ENCODE measurements at regions not wholly inside any gene's neighbourhood (a gene's known extent, or its start where the extent isn't known, plus 50 kb on each side); places are given as distances from the start of the nearest gene placed in this dataset.
"Not testable (repeated sequence)": the region's sequence is repeated elsewhere in the genome, so short reads cannot be mapped to it uniquely, and the experiment has no call there.

DNA sequence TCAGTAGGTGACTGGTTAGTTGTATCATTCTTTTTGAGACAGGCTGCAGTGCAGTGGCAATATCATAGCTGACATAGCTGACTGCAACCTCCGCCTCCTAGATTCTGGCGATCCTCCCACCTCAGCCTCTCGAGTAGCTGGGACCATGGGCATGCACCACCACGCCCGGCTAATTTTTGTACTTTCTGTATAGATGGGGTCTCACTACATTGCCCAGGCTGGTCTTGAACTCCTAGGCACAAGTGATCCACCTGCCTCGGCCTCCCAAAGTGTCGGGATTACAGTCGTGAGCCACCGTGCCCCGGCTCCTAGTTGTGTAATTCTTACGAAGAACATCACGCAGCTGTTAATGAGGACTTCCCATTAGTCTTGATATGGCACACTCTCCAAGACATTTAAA is 123.4 kb upstream of the VKORC1L1 start:
- no peak for DNase-seq

DNA sequence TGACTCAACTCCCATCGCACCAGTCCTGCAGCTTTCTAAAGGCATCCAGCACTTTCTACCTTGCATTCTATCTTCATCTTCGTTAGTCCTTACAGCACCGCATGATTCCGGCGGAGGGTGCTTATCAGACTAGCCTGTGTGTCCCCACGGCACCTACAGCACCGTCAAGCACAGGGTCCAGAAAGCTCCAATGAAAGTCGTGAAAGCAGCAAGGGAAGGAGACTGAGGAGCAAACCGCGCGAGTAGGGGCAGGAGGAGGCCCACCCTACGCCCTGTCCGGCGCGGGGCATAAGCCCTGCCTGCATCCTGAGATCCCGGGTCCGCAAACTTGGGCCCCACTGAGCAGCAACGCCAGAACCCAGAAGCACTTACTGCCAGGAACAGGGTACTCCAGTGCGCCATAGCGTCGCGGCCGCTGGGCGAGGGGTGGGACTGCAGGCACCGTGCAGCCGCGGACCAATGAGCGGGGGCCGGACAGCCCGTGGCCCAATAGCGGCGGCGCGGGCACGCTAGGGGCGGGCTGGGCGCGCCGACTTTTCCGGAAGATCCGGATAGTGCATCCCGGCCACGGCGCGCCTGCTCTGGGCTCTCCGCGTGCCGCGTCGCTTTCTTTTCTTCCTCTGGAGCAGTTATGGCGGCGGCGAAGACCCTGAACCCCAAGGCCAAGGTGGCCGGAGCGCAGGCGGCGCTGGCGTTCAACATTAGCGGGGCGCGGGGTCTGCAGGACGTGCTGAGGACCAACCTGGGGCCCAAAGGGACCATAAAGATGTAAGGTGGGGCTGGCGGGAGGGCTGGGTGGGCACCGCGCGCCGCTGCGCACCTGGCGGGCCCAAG is 122.1 kb upstream of the VKORC1L1 start:
- DNase-seq: peak; percentile 94 to 98 (median 96)

DNA sequence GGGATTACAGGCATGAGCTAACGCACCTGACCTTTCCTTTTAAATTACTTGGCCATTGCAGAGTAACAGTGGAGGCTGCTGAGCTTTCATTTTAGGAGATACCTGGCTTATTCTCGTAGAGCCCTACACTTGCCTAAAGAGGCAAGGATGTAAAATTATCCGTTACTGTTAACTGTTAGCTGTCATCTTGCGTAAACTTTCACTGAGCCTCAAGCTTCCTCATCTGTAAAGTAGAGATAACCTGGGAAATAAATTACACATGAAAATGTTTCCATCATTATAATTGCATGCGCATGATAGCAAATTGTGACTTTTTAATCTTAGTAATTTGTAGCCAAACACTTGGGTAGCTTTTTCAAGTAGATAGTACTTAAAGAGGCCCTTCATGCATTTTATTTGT is 118.8 kb upstream of the VKORC1L1 start:
- DNase-seq: not testable (repeated sequence)

DNA sequence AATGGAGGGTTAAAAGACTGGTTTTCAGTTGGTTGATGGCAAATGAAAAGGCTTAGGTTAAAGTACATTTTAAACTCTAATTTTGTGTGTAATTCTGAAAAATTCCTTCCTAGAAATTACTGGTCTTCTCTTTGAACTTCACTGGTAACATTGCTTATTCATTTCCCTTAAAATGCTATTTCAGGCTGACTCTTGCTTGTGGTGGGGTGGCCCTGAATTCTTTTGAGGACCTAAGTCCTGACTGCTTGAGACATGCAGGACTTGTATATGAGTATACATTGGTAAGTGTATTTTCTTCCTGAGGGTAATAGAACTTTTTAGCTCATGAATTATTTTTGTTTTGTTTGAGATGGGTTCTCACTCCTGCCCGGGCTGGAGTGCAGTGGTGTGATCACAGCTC is 113.9 kb upstream of the VKORC1L1 start:
- DNase-seq: not testable (repeated sequence)

DNA sequence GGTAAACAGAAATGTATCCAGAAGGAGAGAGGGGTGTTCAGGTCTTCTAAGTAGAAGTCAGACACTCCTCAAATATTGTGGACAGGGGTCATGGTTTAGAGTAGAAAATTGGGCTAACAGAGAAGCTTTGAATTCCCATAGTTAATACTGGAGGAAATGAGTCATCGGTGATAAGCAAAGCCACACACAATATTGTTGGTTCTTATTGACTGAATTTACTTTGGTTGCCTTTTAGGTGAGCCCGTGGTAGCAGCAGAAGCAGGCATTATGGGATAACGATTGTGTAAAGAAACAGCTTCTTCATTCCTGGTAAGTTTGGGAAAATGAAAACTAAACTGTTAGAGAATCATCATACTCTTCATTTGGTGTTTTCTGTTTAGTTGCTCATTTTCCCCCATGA is 110.2 kb upstream of the VKORC1L1 start:
- DNase-seq: not testable (repeated sequence)

DNA sequence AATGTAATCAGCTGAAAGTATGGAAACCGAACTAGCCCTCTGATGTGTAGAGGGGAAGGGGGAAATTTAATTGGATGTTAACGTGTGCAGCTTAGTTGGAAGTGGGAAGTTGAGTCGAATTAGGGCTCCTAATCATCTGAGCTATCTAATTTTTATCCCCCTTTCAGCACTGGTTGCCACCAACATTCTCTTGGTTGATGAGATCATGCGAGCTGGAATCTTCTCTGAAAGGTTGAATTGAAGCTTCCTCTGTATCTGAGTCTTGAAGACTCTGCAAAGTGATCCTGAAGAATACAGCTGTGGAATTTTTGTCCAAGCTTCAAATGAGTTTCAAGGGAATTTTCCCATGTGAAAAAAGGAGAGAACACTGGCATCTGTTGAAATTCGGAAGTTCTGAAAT is 109.8 kb upstream of the VKORC1L1 start:
- not testable (repeated sequence) for DNase-seq

DNA sequence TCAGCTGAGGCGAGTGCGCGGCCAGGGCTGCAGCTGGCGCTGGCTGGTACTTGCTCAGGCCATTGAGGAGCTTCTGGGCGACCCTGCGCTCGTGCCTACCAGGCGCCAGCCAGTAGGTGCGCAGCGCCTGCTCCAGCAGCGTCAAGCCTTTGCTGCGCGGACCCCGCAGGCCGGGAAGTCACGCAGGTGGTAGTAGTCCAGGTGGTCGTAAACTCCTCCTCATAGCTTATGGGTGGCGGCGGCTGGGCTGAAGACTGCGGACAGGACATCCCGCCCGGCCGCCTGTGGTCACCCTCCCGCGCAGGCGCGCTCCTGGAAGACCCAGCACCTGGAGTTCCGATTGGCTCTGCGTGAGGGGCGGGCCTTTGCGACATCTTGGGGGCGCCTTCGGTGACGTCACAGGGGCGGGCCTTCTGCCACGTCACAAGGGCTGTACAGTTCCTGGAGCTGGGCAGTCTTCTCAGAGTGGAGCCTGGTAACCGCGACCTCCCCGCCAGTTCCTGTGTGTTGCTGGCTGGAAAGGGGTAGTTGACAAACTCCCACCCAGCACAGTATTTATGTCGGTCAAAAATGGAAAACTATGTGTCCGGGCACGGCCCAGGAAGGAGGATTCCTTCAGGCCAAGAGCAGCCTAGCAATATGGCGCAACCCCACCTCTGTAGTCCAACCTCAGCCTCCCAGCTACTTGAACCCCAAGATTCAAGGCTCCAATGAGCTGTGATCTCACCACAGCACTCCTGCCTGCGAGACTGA is 102.2 kb upstream of the VKORC1L1 start:
- DNase-seq: peak; percentile 94 to 95 (median 94)

DNA sequence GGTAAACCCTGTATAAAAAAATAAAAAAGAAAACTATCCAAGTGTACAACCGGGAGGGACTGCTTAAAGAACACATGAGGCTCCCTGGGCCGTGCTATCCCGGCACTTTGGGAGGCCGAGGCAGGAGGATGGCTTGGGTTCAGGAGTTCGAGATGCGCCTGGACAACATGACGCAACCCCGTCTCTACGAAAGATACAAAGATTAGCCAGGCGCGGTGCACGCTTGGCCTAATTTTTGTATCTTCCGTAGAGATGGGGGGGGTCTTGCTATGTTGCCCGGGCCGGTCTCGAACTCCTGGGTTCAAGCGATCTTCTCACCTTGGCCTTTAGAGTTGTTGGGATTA is 101.7 kb upstream of the VKORC1L1 start:
- DNase-seq: not testable (repeated sequence)

DNA sequence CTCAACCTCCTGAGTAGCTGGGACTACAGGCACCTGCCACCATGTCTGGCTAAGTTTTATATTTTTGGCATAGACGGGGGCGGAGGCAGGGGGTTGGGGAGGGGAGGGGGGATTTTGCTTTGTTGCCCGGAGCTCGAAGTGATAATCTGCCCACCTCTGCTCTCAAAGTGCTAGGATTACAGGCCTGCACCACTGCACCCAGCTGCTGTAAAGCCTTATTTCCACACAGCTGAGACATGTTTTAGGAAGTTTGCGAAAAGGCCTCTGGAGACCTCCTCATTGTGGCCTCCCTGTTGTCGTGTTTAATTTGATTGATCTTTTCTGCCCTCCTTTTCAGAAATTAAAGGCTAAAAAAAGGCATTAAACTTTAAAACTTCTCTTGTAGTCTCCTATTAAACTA is 96.2 kb upstream of the VKORC1L1 start:
- not testable (repeated sequence) for DNase-seq

DNA sequence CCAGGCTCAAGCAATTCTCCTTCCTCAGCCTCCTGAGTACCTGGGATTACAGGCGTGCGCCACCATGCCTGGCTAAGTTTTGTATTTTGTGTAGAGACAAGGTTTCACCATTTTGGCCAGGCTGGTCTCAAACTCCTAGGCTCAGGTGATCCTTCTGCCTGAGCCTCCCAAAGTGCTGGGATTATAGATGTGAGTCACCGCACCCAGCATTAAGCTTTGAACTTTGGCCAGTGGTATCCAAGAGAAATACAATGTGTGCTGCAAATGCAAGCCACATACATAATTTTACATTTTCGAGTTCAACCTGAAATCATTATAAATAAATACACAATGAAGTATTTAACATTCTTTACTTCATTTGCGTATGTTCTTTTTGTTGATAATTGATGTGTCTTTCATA is 82.9 kb upstream of the VKORC1L1 start:
- DNase-seq: not testable (repeated sequence)

DNA sequence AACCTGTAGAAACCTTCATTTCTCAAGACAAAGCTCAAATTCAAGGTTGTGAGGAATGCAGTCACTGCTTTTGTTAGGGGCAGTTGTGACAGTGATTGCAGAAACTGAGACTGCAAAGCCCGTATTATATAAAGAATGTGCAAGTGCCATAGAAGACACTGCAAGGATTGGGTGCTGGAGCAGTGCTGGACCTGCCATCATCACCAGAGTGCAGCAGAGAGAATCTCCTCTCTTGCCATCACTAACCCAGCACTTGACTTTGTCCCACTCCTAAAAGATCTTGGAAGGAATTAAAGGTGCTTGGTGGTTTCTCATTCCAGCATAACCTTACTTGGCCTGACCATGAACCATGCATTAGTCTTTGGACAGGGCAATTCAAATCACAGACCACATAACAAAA is 81.1 kb upstream of the VKORC1L1 start:
- DNase-seq: not testable (repeated sequence)

DNA sequence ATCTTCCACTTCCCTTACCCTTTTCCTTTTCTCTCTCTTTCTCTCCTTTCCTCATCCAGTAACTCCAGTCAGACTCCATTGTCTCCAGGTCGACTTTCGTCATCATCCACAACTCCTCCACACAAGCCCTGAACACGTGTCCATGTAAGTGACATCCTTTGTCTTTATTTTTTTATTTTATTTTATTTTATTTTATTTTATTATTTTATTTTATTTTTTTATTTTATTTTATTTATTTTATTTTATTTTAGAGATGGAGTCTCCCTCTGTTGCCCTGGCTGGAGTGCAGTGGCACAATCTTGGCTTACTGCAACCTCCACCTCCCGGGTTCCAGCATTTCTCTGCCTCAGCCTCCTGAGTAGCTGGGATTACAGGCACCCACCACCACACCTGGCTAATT is 80.1 kb upstream of the VKORC1L1 start:
- not testable (repeated sequence) for DNase-seq

DNA sequence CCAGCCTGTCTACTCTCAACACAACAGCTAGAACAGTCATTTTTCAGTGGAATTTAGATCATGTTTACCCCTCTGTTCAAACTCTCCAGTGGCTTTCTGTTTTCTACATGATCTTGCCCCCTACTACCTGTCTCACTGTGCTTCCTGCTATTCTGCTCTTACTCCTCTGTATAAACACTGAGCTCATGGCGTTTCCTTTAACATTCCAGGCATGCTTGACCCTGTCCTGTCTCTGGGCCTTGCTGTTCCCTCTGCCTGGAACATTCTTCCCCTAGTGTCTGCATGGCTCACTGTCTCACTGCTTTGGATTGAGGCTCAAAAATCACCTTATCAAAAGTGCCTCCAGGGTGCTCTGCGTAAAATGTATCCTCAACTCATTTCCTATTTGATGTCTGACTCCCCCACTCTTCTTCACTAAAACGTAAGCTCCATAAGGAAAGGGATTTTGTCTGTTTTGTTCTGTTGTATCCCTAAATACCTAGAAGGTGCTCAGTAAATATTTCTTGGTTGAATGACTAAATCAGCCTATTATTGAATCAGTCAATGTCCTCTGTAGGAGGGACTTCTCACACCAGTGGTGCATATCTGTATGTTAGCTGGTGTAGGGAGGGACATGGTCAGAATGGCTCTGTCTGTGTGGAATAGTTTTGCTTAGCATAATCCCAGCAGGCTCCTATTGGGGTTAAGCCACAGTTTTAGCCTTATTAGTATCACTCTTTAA is 78.0 kb upstream of the VKORC1L1 start:
- DNase-seq: not testable (repeated sequence)

DNA sequence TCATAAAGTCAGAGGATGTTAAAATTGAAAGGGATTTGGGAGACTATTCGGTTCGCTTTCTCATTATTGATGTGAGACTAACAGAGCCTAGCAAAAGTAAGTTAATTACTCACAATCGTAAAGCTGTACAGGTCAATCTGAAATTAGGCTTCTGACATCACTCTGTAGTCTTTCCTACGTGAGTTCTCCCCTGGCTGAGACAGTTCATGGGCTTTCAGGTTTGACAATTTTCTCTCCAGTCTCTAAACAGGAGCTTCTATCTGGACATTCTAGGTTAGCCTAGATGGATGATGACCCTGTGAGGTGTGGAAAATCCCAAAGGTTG is 77.5 kb upstream of the VKORC1L1 start:
- not testable (repeated sequence) for DNase-seq

DNA sequence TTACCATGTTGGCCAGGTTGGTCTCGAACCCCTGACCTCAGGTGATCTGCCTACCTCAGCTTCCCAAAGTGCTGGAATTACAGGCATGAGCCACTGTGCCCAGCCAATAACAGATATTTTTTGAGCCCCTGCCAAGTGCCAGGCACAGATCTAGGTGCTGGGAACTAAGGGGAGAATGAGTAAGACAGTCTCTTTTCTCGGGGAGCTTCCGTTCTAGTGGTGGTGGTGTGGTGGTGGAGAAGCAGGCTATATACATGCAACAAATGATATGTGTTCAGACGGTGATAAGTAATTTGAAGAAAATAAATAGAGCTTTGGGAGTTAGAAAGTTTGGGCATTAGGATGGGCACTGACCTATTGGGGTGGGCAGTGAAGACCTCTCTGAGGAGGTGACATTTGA is 76.7 kb upstream of the VKORC1L1 start:
- DNase-seq: no peak

DNA sequence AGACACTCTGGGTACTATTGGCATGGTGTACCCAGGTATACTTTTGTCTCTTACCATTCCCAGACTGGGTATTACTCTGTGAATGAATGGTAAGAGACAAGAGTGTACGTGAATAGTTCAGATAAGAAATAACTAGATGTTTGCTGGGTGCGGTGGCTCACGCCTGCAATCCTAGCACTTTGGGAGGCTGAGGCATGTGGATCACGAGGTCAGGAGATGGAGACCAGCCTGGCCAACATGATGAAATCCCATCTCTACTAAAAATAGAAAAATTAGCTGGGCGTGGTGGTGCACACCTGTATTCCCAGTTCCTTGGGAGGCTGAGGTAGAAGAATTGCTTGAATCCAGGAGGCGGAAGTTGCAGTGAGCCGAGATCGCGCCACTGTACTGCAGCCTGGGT is 75.8 kb upstream of the VKORC1L1 start:
- not testable (repeated sequence) for DNase-seq

DNA sequence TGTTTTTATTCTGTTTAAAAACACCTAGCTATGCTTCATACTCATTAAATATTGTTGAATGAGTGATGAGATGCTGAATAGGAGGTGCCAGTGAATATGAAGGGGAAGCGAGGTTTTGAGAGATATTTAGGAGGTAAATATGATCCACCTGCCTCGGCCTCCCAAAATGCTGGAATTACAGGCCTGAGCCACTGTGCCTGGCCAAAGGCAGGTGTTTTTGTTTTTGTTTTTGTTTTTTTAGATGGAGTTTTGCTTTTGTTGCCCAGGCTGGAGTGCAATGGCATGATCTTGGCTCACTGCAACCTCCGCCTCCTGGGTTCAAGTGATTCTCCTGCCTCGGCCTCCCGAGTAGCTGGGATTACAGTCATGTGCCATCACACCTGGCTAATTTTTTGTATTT is 75.3 kb upstream of the VKORC1L1 start:
- DNase-seq: not testable (repeated sequence)

DNA sequence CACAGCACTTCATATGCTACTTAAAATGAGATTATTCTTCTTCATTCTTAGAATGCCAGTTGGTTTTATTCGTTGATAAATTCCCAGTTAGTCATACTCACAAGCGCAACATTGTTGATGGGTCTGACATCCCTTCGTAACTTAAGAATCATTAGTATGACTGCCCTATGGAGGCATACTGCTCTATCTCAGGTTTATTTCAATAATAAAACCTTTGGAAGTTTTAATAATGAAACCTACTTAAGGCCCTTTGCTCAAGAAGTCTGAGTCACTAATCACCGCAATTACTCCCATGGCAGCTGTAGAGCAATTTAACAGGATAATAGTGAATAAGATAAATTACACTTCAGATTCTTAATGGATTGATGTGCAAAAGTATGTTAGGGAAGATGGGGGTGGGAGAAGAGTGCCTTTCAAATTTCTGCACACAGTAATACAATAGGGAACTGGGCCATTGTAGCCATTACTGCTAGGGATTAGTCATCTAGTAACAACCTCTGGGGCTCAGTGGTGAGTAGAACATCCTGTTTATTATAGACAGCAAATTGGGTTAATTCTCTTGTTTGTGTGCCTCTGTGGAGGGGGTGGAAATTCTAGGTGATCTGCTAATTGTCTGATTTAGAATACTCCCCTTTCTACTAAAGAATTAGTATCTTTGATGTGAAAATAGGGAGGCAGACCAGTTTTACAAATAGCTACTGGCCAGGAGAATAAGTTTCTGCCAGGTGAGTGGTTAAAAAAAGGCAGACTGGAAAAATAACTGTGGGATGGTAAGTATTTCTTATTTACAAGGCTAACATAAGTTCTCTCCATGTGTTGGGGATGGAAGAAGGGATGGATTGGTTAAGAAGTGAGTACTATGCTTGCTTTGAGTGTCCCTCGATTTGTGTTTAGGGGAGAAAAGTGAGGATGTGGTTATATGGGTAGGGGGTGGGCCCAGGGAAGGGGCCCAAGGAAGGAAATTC is 74.5 kb upstream of the VKORC1L1 start:
- DNase-seq: peak; percentile 20 to 28 (median 26)

DNA sequence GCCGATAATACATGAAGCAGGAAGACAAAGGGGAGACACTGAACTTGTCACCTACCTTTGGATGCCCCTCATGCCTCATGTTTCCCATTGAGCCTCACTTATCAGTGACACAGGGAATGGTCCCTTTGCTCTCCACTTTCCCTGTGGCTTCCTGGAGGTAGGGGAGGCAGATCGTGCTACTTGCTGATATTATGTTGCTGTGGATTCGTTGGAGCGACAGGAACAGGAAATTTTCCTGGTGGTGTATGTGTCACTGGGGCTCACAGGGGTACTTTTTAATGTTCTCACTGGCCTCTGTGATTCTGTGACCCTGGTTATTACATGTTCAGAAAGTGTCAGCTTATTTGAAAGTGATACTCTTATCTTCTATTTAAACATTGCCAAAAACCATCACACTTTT is 72.7 kb upstream of the VKORC1L1 start:
- DNase-seq: not testable (repeated sequence)

DNA sequence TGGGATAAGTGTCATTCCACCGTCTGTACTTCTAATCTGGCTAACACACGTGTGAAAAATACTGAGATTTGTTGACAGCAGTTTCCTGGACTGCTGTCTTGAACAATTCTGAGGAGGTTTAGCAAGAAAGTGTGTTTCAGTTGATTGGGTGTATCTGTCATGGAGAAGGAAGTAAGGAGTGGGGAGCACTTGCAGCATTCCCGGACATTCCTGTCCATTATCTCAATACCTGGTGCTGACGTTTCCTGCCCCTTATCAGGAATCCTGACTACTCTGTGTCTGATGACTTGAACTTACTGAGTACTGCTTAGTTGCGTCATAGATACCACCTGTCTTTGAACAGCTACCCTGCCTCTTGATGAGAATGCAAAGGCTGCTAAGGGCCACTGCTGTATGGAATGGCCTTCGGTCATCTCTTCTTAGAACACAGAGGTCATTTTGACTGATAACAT is 72.0 kb upstream of the VKORC1L1 start:
- DNase-seq: no peak

DNA sequence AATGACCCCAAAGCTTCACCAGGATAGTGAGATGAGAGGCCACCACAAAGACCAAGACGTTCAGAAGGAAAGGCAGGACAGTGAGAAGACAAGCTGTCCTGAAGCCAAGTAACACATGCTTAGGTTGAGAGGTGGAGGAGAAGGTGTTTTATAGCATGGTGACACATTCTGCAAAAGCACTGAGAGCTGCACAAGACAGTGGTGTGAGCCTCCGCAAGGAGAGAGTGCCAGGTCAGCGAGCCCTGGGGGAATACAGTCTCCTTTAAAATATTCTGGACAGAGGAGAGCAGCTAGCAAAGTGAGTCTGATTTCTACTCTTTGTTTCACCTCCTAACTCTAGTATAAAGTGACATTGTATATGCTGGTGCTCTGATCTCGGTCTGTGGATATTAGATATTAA is 68.0 kb upstream of the VKORC1L1 start:
- no peak for DNase-seq

DNA sequence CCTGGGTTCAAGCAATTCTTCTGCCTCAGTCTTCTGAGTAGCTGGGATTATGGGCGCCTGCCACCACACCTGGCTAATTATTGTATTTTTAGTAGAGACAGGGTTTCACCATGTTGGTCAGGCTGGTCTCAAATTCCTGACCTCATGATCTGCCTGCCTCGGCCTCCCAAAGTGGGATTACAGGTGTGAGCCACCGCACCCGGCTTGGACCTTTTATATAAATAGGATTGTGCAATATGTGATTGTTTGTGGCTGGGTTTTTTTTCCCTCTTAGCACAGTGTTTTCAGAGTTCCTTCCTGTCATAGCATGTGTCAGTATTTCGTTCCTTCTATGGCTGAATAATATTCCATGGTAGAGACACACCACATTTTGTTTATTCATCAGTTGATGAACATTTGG is 65.8 kb upstream of the VKORC1L1 start:
- DNase-seq: not testable (repeated sequence)
